Common myeloid progenitor, CD34-positive (primary cell): ENCODE measurements at regions not wholly inside any gene's neighbourhood (a gene's known extent, or its start where the extent isn't known, plus 50 kb on each side); places are given as distances from the start of the nearest gene placed in this dataset.

Experiments
- CTCF ChIA-PET: fragments of 350-600 bp; sonication (Branson Sonifier 250); formaldehyde crosslinking; loops from one replicate; lab custom pipeline; 2021; ENCODE audit warnings: antibody characterized with exemption; lab: Charles Lee
- POLR2A ChIA-PET: fragments of 350-600 bp; sonication (Branson Sonifier 250); formaldehyde crosslinking; loops from one replicate; lab custom pipeline; 2021; ENCODE audit warnings: antibody characterized with exemption; lab: Charles Lee
- DNase-seq, 3 donors: peaks; one replicate each; pipeline versions ENCODE4 v3.0.0 to v3.0.0-alpha.2; 2013
- H3K27ac ChIP-seq, 2 experiments: 1 replicate in 1 of 2; 2 replicates in 1 of 2; pipeline ENCODE4 v1.7.0; 2013; ENCODE audit warnings: inconsistent platforms in 2 of 2, low read length in 2 of 2, mild to moderate bottlenecking in 2 of 2, low read depth in 1 of 2, moderate library complexity in 1 of 2; ENCODE audit not compliant: severe bottlenecking in 2 of 2, insufficient read depth in 1 of 2, poor library complexity in 1 of 2
- H3K27me3 ChIP-seq, 5 experiments: replicated peaks in 2 of 5; 1 replicate in 3 of 5; 2 replicates in 2 of 5; pipeline versions ENCODE4 v1.6.1 to v1.7.0; 2013; ENCODE audit warnings: low read length in 4 of 5, mild to moderate bottlenecking in 2 of 5, moderate library complexity in 2 of 5, inconsistent platforms in 1 of 5; ENCODE audit not compliant: insufficient read depth in 5 of 5, control insufficient read depth in 4 of 5
- H3K36me3 ChIP-seq, 4 experiments: 1 replicate in 2 of 4; 2 replicates in 2 of 4; pipeline versions ENCODE4 v1.6.1 to v1.7.0; 2013; ENCODE audit warnings: low read length in 3 of 4, control low read depth in 1 of 4, mild to moderate bottlenecking in 1 of 4; ENCODE audit not compliant: control insufficient read depth in 4 of 4, insufficient read depth in 4 of 4
- H3K4me1 ChIP-seq, 4 experiments: 1 replicate in 3 of 4; 2 replicates in 1 of 4; pipeline versions ENCODE4 v1.6.1 to v1.7.1; 2013; ENCODE audit warnings: low read length in 3 of 4, mild to moderate bottlenecking in 3 of 4, control low read depth in 1 of 4, inconsistent platforms in 1 of 4, moderate library complexity in 1 of 4; ENCODE audit not compliant: control insufficient read depth in 4 of 4, insufficient read depth in 4 of 4; ENCODE audit errors: control extremely low read depth in 1 of 4
- H3K4me3 ChIP-seq, 7 experiments: 1 replicate in 4 of 7; 2 replicates in 3 of 7; pipeline versions ENCODE4 v1.5.1 to v1.7.0; 2013; ENCODE audit warnings: mild to moderate bottlenecking in 7 of 7, low read length in 6 of 7, moderate library complexity in 6 of 7, inconsistent platforms in 2 of 7, low read depth in 2 of 7, control low read depth in 1 of 7; ENCODE audit not compliant: insufficient read depth in 4 of 7, control insufficient read depth in 1 of 7; ENCODE audit errors: extremely low read depth in 1 of 7
- H3K9me3 ChIP-seq, 5 experiments: 1 replicate in 4 of 5; 2 replicates in 1 of 5; pipeline versions ENCODE4 v1.6.1 to v1.7.1; 2013; ENCODE audit warnings: low read length in 4 of 5, mild to moderate bottlenecking in 2 of 5, inconsistent platforms in 1 of 5, low read depth in 1 of 5, moderate library complexity in 1 of 5; ENCODE audit not compliant: control insufficient read depth in 4 of 5, insufficient read depth in 2 of 5; ENCODE audit errors: control extremely low read depth in 1 of 5
- WGBS: methylation state at CpG from one replicate; pipeline ENCODE4 v1.1.5; 2013; ENCODE audit not compliant: insufficient coverage; 5-methylcytosine and 5-hydroxymethylcytosine counted together

DNA sequence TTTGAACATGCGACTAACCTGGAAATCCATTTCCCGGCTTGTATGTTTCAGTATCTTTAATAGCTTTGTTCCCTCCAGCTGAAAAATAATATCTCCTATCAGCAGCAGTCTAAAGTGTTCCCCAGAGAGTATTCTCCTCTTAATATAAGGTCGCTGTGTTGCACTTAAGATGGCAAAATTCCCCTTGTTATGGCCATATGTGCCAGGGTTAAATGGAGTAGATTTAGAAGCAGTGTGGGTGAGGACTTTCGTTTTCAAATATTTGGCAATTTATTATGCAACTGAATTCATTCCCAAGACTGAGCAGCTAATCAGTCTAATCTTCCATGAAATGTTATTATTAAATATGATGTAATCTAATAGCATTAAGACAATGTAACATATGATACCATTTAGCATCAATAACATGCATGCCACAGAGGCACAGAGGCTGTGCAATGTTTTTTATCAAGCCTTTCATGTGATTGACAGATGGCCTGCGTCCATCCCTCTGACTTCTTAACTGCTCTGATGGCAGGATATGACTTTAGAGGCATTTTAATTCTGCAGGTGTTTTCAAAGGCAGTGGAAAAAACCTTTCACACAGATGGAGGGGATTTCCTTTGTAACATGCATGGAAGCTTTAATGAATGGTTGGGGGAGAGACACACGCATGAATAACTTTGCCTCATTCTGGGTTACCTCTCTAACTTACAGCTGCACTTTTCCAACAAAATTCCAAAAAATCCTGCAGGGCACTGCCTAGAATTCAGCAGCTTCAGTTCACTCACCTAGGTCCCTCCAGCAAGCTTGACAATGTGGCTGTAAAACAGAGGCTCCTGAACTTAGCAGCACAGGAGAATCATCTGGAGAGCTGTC is 55.1 kb upstream of the ZPBP start:
- peak overlapping the region in 1 of 7 experiments; percentile 11 for H3K4me3 ChIP-seq
- ChIA-PET POLR2A (no interaction called here), CTCF (interaction anchor here (0.8 to 3.1 kb wide), 12 partner anchors 8 to 269 kb away, joined by 3 to 15 read pairs (median 4); no protein-coding TSS in a partner anchor)
- H3K4me1 ChIP-seq, result peaks cover 28 to 66% (median 30%) of the 10 kb centered on the region in 4 experiments
- no peaks in the 10 kb centered on the region for H3K9me3 ChIP-seq
- H3K36me3 ChIP-seq, result no peaks in the 10 kb centered on the region
- H3K27ac ChIP-seq, result peak overlapping the region in 1 of 2 experiments; percentile 39
- no peaks in the 10 kb centered on the region for H3K27me3 ChIP-seq
- WGBS, result 67% methylated on average over 3 of the region's 6 CpGs
- DNase-seq, result peak in 2 of 3 donors; percentile 67 to 70

DNA sequence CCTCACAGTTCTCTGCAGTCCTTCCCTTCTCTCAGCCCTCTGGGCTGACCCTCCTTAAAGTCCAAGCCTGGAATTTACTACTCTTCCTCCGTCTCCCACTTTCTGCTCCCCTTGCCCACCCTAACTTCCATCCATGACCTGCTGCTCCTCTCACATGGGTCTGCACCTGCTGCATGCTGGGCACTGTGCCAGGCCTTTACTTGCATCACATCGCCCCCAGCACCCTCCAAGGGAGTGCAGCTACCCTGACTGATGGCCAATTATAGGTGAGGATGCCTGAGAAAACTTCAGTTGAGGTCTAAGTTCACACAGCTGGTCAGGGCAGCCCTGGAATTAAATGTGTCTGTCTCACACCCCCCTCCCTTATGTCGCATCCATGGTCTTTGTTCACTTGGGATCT is 53.6 kb upstream of the ZPBP start:
- WGBS, result no CpG with 5 or more reads among the region's 3 CpGs
- H3K27ac ChIP-seq, result no peak overlapping the region
- H3K27me3 ChIP-seq, result no peaks in the 10 kb centered on the region
- H3K36me3 ChIP-seq, result no peaks in the 10 kb centered on the region
- no peak overlapping the region for H3K4me3 ChIP-seq
- peak in 2 of 3 donors; percentile 31 to 33 for DNase-seq
- peaks cover 29 to 63% (median 30%) of the 10 kb centered on the region in 4 experiments for H3K4me1 ChIP-seq
- CTCF ChIA-PET, result interaction anchor here (0.9 to 2.4 kb wide), 6 partner anchors 9 to 1015 kb away, joined by 3 to 6 read pairs (median 4); no protein-coding TSS in a partner anchor
- POLR2A ChIA-PET, result no interaction called here
- H3K9me3 ChIP-seq, result no peaks in the 10 kb centered on the region

DNA sequence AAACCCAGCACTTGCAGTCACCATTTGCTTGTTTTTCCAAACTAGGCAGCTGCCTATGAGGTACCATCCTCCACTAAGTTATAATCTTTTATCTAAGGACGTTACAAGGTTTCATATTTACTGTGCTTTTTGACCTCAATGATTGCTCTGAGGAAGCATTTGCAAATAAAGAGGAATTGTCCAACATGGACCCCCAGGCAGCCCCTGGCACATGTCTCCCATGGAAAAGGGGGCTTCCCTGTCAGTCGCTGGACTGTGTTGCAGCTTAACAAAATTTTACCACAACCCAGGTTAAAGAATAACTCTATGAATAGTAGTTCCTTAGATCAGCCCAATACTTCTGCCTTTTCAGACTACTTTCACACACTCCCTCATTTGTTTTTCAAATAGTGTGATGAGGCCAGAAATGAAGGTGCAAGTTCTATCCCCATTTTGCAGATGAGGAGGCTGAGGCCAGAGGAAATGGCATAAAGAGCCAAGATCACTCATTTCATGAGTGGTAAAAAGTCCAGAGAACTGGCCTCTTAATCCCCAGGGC is 52.8 kb upstream of the ZPBP start:
- CTCF ChIA-PET, result interaction anchor here (0.6 to 5.7 kb wide), 11 partner anchors 10 to 1016 kb away, joined by 3 to 46 read pairs (median 4); no protein-coding TSS in a partner anchor
- no peaks in the 10 kb centered on the region for H3K27me3 ChIP-seq
- no peak overlapping the region for H3K4me3 ChIP-seq
- H3K4me1 ChIP-seq, result peaks cover 25 to 54% (median 27%) of the 10 kb centered on the region in 4 experiments
- no peaks in the 10 kb centered on the region for H3K9me3 ChIP-seq
- no peak overlapping the region for H3K27ac ChIP-seq
- WGBS, result 14% methylated on average over 1 of the region's 2 CpGs
- POLR2A ChIA-PET, result no interaction called here
- no peaks in the 10 kb centered on the region for H3K36me3 ChIP-seq
- DNase-seq, result no peak

- peak in 1 of 3 donors; percentile 27 for DNase-seq
- H3K27ac ChIP-seq, result no peak overlapping the region
- peaks cover 19 to 48% (median 23%) of the 10 kb centered on the region in 4 experiments for H3K4me1 ChIP-seq
- no peaks in the 10 kb centered on the region for H3K36me3 ChIP-seq
- POLR2A ChIA-PET, result no interaction called here
- no peaks in the 10 kb centered on the region for H3K9me3 ChIP-seq
- 100% methylated on average over 1 of the region's 2 CpGs for WGBS
- H3K27me3 ChIP-seq, result no peaks in the 10 kb centered on the region
- CTCF ChIA-PET, result interaction anchor here (0.6 to 5.7 kb wide), 11 partner anchors 10 to 1016 kb away, joined by 3 to 46 read pairs (median 5); no protein-coding TSS in a partner anchor
- H3K4me3 ChIP-seq, result no peak overlapping the region
These were observed 52.2 kb upstream of the ZPBP start for GRCh38 chr7:50145226-50145625.
